ENCODE measurements at regions not wholly inside any gene's neighbourhood (a gene's known extent, or its start where the extent isn't known, plus 50 kb on each side); places are given as distances from the start of the nearest gene placed in this dataset.
A peak's percentile ranks its signal among the peaks of the same experiment; 100 is the strongest.
"Not testable (repeated sequence)": the region's sequence is repeated elsewhere in the genome, so short reads cannot be mapped to it uniquely, and the experiment has no call there.

- not testable (repeated sequence) for DNase-seq (ENCODE audit: low spot score)
Observed at GRCh38 chr17:31611053-31611452, 219.6 kb downstream of the RAB11FIP4 start.

- no peak for DNase-seq (ENCODE audit: low spot score)
Observed at GRCh38 chr17:31609996-31610910, 218.8 kb downstream of the RAB11FIP4 start.

- DNase-seq (ENCODE audit: low spot score), result no peak
Observed at GRCh38 chr17:31609331-31609730, 217.9 kb downstream of the RAB11FIP4 start.

GRCh38 chr17:31608659-31609254 is 217.3 kb downstream of the RAB11FIP4 start:
- no peak for DNase-seq (ENCODE audit: low spot score)

GRCh38 chr17:31605761-31606160 is 214.3 kb downstream of the RAB11FIP4 start:
- no peak for DNase-seq (ENCODE audit: low spot score)

GRCh38 chr17:31604936-31605335 is 213.5 kb downstream of the RAB11FIP4 start:
- no peak for DNase-seq (ENCODE audit: low spot score)

- not testable (repeated sequence) for DNase-seq (ENCODE audit: low spot score)
Observed at GRCh38 chr17:31600144-31600543, 208.7 kb downstream of the RAB11FIP4 start.

GRCh38 chr17:31598921-31599571 is 207.6 kb downstream of the RAB11FIP4 start:
- no peak for DNase-seq (ENCODE audit: low spot score)

- DNase-seq (ENCODE audit: low spot score), result no peak
Observed at GRCh38 chr17:31598399-31598782, 206.9 kb downstream of the RAB11FIP4 start.

- DNase-seq (ENCODE audit: low spot score), result no peak
Observed at GRCh38 chr17:31597646-31598398, 206.3 kb downstream of the RAB11FIP4 start.

- peak; percentile 70 for DNase-seq (ENCODE audit: low spot score)
Observed at GRCh38 chr17:31596382-31597323, 205.2 kb downstream of the RAB11FIP4 start.

GRCh38 chr17:31595666-31596381 is 204.3 kb downstream of the RAB11FIP4 start:
- no peak for DNase-seq (ENCODE audit: low spot score)

GRCh38 chr17:31595076-31595475 is 203.6 kb downstream of the RAB11FIP4 start:
- DNase-seq (ENCODE audit: low spot score), result no peak

GRCh38 chr17:31594416-31594815 is 202.9 kb downstream of the RAB11FIP4 start:
- no peak for DNase-seq (ENCODE audit: low spot score)

GRCh38 chr17:31593806-31594205 is 202.3 kb downstream of the RAB11FIP4 start:
- DNase-seq (ENCODE audit: low spot score), result no peak

- DNase-seq (ENCODE audit: low spot score), result no peak
Observed at GRCh38 chr17:31591924-31592323, 200.4 kb downstream of the RAB11FIP4 start.

GRCh38 chr17:31588512-31588911 is 197.0 kb downstream of the RAB11FIP4 start:
- no peak for DNase-seq (ENCODE audit: low spot score)

- no peak for DNase-seq (ENCODE audit: low spot score)
Observed at GRCh38 chr17:31588034-31588433, 196.6 kb downstream of the RAB11FIP4 start.
